OCI-LY7 (cell line): ENCODE measurements at regions not wholly inside any gene's neighbourhood (a gene's known extent, or its start where the extent isn't known, plus 50 kb on each side); places are given as distances from the start of the nearest gene placed in this dataset.

Experiments used
- BruUV-seq: library from RNA; stranded (reverse); fragments of 400-500 nt; replicated peaks from 2 replicates; lab custom pipeline; 2021; lab: Mats Ljungman, UMichigan
- CTCF ChIA-PET: fragments of 300-600 bp; sonication (Branson Sonifier 250); formaldehyde crosslinking; loops from one replicate; lab custom pipeline; 2022; ENCODE audit warnings: antibody characterized with exemption; ENCODE audit not compliant: unreplicated experiment; lab: Charles Lee
- POLR2A ChIA-PET: fragments of 300-600 bp; sonication (Branson Sonifier 250); formaldehyde crosslinking; loops from one replicate; lab custom pipeline; 2022; ENCODE audit warnings: antibody characterized with exemption; lab: Charles Lee
- DNase-seq: peaks from one replicate; pipeline ENCODE4 v3.0.0-alpha.2; 2015; ENCODE audit warnings: low spot score
- H2AFZ ChIP-seq: fragments of 200-600 bp; sonication (generic), shearing (Covaris generic); 2 replicates; pipeline ENCODE4 v1.6.1; 2014; ENCODE audit warnings: mild to moderate bottlenecking, antibody characterized with exemption, low read length, moderate library complexity
- H3K27ac ChIP-seq: fragments of 200-600 bp; sonication (generic); 2 replicates; pipeline ENCODE4 v1.5.1; 2014; ENCODE audit warnings: mixed run types, low read depth, mild to moderate bottlenecking, moderate library complexity, low read length, inconsistent platforms; ENCODE audit not compliant: poor library complexity, severe bottlenecking
- H3K36me3 ChIP-seq: fragments of 200-600 bp; sonication (generic); 2 replicates; pipeline ENCODE4 v1.6.1; 2014; ENCODE audit warnings: mild to moderate bottlenecking, antibody characterized with exemption, low read length, moderate library complexity, mixed read lengths; ENCODE audit not compliant: insufficient read depth
- H3K4me1 ChIP-seq: fragments of 200-600 bp; sonication (generic); 2 replicates; pipeline ENCODE4 v1.5.1; 2014; ENCODE audit warnings: mild to moderate bottlenecking, low read length; ENCODE audit not compliant: insufficient read depth, poor library complexity, severe bottlenecking
- H3K4me2 ChIP-seq: fragments of 200-600 bp; sonication (generic); 2 replicates; pipeline ENCODE4 v1.6.1; 2014; ENCODE audit warnings: mild to moderate bottlenecking, low read length
- H3K4me3 ChIP-seq: fragments of 200-600 bp; sonication (generic); 2 replicates; pipeline ENCODE4 v1.5.1; 2014; ENCODE audit warnings: mild to moderate bottlenecking, low read depth, low read length; ENCODE audit not compliant: poor library complexity, severe bottlenecking
- H3K79me2 ChIP-seq: fragments of 200-600 bp; sonication (generic); 2 replicates; pipeline ENCODE4 v1.6.1; 2016; ENCODE audit warnings: low read depth, mild to moderate bottlenecking, low read length, moderate library complexity, mixed read lengths; ENCODE audit not compliant: insufficient read depth
- H3K9me2 ChIP-seq: fragments of 200-600 bp; sonication (generic); 2 replicates; pipeline ENCODE4 v1.6.1; 2016; ENCODE audit warnings: mild to moderate bottlenecking, low read length, mixed read lengths; ENCODE audit not compliant: insufficient read depth
- H3K9me3 ChIP-seq: fragments of 200-600 bp; sonication (generic); 2 replicates; pipeline ENCODE4 v1.6.1; 2014; ENCODE audit warnings: mild to moderate bottlenecking, mixed run types, low read length, mixed read lengths
- H4K20me1 ChIP-seq: fragments of 200-600 bp; sonication (generic); 2 replicates; pipeline ENCODE4 v1.6.1; 2014; ENCODE audit warnings: mild to moderate bottlenecking, antibody characterized with exemption, low read length, moderate library complexity, mixed read lengths; ENCODE audit not compliant: insufficient read depth
- EZH2phosphoT487 ChIP-seq: fragments of 200-600 bp; sonication (generic); IDR thresholded peaks from 2 replicates; pipeline ENCODE4 v1.6.1; 2018; ENCODE audit warnings: low read depth, borderline replicate concordance, mild to moderate bottlenecking, mixed run types, antibody characterized with exemption, low read length, moderate library complexity, mixed read lengths
- intact Hi-C: fragments of 100-400 bp; cut with micrococcal nuclease; formaldehyde crosslinking; loops from one replicate; pipeline ENCODE4 v1.10.0; 2022; ENCODE audit not compliant: unreplicated experiment
- TF ChIP-seq, protein P1 (sequence below): fragments of 200-600 bp; sonication (generic); conservative IDR thresholded peaks from 2 replicates; pipeline ENCODE4 v1.5.1; 2014; ENCODE audit warnings: mild to moderate bottlenecking, antibody characterized with exemption, low read length, moderate library complexity, mixed read lengths

DNA sequence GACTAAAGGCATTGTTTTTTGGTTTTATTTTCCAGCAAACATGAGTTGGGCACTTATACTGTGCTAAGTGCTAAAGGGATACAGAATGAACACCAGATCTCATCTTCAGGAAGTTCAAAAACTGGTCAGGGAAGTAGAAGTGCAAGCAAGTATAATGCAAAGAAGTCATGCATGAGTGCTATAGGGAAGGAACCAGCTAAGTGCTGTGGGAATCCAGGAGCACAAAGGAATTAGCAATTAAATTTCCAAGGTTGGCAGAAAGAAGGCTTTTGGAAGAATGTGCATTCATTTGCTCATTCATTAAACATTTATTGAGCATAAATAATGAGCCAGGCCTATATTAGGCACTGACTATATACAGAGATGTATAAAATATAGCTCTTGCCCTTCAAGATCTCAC, 143.7 kb upstream of the ARHGAP42 start:
- Histone ChIP-seq H4K20me1 (no peaks in the 10 kb centered on the region), H3K9me3 (no peaks in the 10 kb centered on the region), H3K9me2 (no peaks in the 10 kb centered on the region), H3K4me1 (no peaks in the 10 kb centered on the region), H3K4me2 (no peak overlapping the region), H3K4me3 (no peak overlapping the region), H3K36me3 (no peaks in the 10 kb centered on the region), H3K79me2 (no peaks in the 10 kb centered on the region), H3K27ac (no peak overlapping the region), H2AFZ (no peak overlapping the region)
- TF ChIP-seq, protein P1, sequence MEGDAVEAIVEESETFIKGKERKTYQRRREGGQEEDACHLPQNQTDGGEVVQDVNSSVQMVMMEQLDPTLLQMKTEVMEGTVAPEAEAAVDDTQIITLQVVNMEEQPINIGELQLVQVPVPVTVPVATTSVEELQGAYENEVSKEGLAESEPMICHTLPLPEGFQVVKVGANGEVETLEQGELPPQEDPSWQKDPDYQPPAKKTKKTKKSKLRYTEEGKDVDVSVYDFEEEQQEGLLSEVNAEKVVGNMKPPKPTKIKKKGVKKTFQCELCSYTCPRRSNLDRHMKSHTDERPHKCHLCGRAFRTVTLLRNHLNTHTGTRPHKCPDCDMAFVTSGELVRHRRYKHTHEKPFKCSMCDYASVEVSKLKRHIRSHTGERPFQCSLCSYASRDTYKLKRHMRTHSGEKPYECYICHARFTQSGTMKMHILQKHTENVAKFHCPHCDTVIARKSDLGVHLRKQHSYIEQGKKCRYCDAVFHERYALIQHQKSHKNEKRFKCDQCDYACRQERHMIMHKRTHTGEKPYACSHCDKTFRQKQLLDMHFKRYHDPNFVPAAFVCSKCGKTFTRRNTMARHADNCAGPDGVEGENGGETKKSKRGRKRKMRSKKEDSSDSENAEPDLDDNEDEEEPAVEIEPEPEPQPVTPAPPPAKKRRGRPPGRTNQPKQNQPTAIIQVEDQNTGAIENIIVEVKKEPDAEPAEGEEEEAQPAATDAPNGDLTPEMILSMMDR, result no peak
- intact Hi-C loops, result no loop called here
- POLR2A ChIA-PET, result interaction anchor here (0.6 to 1.0 kb wide), 3 partner anchors 9 to 15 kb away, joined by 3 to 4 read pairs (median 3); no protein-coding TSS in a partner anchor
- DNase-seq, result no peak
- CTCF ChIA-PET, result no interaction called here
- no TSS peak for BruUV-seq

DNA sequence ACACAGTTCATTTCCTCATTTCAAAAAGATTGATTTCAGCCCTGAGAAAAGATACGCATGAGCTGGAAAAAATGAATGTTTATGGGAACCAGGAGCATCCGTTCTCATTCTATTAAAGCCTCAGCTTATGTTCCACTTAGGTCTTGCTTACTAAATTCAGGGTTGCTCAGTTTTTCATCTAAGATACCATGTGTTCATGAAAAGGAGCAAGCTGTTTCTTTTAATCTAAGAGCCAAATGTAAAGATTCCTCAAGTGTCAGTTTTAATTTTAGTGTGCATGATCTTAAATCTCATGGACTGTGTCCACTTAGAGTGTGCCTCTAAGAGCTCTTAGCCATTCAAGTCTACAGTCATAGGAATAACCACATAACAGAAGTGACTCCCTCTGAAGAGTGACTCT, 141.5 kb upstream of the ARHGAP42 start:
- Histone ChIP-seq H3K79me2 (no peaks in the 10 kb centered on the region), H3K4me1 (no peaks in the 10 kb centered on the region), H3K9me3 (no peaks in the 10 kb centered on the region), H3K36me3 (no peaks in the 10 kb centered on the region), H3K4me2 (no peak overlapping the region), H2AFZ (no peak overlapping the region), H3K27ac (no peak overlapping the region), H4K20me1 (no peaks in the 10 kb centered on the region), H3K9me2 (no peaks in the 10 kb centered on the region), H3K4me3 (no peak overlapping the region)
- no peak for TF ChIP-seq EZH2phosphoT487
- TF ChIP-seq, protein P1, result no peak
- ChIA-PET POLR2A (interaction anchor here (0.6 kb wide), 1 partner anchor 232 kb away, joined by 5 read pairs; no protein-coding TSS in a partner anchor), CTCF (no interaction called here)
- no TSS peak for BruUV-seq
- intact Hi-C loops, result no loop called here
- no peak for DNase-seq

DNA sequence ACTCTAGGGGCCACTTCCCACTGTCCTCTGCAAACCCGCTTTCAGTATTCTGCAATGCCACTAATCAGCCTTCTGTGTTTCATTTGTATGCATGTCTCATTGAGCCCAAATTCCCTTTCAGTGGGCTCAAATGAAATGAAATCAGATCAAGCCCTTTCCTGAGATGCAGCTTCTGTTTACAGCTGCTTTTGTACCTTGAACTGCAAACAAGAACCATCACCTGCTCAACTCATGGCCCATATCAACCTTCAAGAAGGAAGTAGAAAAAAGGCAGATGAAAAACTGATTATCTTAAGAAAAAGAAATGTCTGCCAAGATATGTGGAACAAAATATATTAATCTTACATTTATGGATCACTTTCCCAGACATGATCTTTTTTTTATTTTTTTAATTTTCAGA, 141.1 kb upstream of the ARHGAP42 start:
- no peaks in the 10 kb centered on the region for H3K79me2 ChIP-seq
- H3K36me3 ChIP-seq, result no peaks in the 10 kb centered on the region
- DNase-seq, result no peak
- no peaks in the 10 kb centered on the region for H3K4me1 ChIP-seq
- no peak overlapping the region for H2AFZ ChIP-seq
- TF ChIP-seq, protein P1, result no peak
- no peak for TF ChIP-seq EZH2phosphoT487
- H4K20me1 ChIP-seq, result no peaks in the 10 kb centered on the region
- intact Hi-C loops, result no loop called here
- H3K4me3 ChIP-seq, result no peak overlapping the region
- no peaks in the 10 kb centered on the region for H3K9me3 ChIP-seq
- no peak overlapping the region for H3K4me2 ChIP-seq
- no TSS peak for BruUV-seq
- no peaks in the 10 kb centered on the region for H3K9me2 ChIP-seq
- CTCF ChIA-PET, result no interaction called here
- H3K27ac ChIP-seq, result no peak overlapping the region
- POLR2A ChIA-PET, result no interaction called here
